ENCODE measurements at regions not wholly inside any gene's neighbourhood (a gene's known extent, or its start where the extent isn't known, plus 50 kb on each side); places are given as distances from the start of the nearest gene placed in this dataset.

DNA sequence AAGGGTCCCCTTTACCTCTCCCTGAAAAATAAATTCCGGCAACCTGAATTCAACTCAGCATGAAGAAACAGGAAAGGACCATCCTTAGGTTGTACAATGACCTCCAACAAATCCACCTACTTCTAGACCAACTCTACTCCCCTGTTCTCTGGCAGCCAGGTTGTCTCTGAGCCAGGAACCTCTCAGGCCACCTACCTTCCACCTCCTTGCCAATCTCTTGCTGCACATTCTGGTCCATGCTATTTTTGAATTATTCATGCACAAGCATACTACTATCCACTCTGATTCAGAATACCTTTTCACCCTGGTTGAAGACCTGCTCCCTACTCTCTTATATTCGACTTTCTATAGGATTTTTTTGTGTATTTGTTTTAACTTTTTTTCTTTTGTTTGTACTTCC is 415.0 kb upstream of the ZNF507 start:
- H2AFZ ChIP-seq (ENCODE audit: low read depth, low read length), result no peak overlapping the region
- H3K4me3 ChIP-seq (ENCODE audit: low read length), result no peak overlapping the region
- H3K79me2 ChIP-seq (ENCODE audit: low read length), result no peaks in the 10 kb centered on the region
- H3K9ac ChIP-seq (ENCODE audit: low read length), result no peak overlapping the region
- no peak overlapping the region for H3K4me2 ChIP-seq (ENCODE audit: low read length)
- H4K20me1 ChIP-seq (ENCODE audit: insufficient read depth, low read length), result no peaks in the 10 kb centered on the region
- no peaks in the 10 kb centered on the region for H3K27me3 ChIP-seq (ENCODE audit: low read depth, low read length)
- H3K27ac ChIP-seq (ENCODE audit: low read length), result no peak overlapping the region
- no peaks in the 10 kb centered on the region for H3K9me3 ChIP-seq (ENCODE audit: insufficient read depth, low read length)
- TF ChIP-seq, protein P1, sequence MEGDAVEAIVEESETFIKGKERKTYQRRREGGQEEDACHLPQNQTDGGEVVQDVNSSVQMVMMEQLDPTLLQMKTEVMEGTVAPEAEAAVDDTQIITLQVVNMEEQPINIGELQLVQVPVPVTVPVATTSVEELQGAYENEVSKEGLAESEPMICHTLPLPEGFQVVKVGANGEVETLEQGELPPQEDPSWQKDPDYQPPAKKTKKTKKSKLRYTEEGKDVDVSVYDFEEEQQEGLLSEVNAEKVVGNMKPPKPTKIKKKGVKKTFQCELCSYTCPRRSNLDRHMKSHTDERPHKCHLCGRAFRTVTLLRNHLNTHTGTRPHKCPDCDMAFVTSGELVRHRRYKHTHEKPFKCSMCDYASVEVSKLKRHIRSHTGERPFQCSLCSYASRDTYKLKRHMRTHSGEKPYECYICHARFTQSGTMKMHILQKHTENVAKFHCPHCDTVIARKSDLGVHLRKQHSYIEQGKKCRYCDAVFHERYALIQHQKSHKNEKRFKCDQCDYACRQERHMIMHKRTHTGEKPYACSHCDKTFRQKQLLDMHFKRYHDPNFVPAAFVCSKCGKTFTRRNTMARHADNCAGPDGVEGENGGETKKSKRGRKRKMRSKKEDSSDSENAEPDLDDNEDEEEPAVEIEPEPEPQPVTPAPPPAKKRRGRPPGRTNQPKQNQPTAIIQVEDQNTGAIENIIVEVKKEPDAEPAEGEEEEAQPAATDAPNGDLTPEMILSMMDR (IDR thresholded peaks at IDR 0.05; ENCODE audit: low read depth, low read length), result no peak
- no peaks in the 10 kb centered on the region for H3K4me1 ChIP-seq (ENCODE audit: low read length)
- no peaks in the 10 kb centered on the region for H3K36me3 ChIP-seq (replicated peaks; ENCODE audit: low read depth, low read length)

DNA sequence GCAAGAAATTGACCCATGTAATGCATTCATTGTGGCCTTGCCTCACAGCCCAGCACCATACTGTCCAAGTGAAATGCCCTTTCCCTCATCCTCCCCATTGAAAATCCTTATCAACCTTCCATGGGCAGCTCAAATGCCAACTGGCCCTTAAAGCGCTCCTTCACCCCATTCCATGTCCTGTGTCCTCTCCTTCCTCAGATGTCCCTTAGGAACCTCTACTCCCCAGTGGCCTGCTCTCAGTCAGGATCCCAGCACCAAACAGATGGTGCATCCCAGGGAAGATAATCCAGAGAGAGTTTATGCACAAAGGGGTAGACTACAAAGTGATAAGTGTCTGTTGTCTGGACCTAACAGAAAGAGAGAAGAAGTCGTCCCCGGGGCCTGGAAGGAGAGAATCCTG is 407.4 kb upstream of the ZNF507 start:
- TF ChIP-seq, protein P1 (IDR thresholded peaks at IDR 0.05; ENCODE audit: low read depth, low read length), result no peak
- TF ChIP-seq EZH2phosphoT487 (IDR thresholded peaks at IDR 0.05; ENCODE audit: low read depth), result no peak
- H3K27ac ChIP-seq (ENCODE audit: low read length), result no peak overlapping the region

DNA sequence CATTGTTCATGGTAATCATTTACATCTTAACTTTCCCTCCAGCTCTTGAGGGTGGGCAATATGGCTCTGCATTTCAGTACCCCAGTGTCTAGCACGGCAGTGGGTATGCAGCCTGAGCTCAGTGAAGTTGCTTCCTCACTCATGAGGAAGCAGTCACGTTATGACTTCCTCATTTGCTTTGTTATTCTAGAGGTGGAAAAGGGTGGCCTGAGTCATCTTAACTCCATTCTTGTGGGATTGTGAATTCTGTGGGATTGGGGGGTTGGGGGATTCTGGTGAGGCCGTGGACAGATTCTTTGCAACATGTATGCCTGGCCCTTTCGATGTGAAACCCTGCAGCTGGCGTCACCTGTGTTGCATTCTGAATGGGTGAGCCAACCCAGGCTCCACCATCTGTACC is 406.7 kb upstream of the ZNF507 start:
- Histone ChIP-seq H2AFZ (ENCODE audit: low read depth, low read length) (no peak overlapping the region), H3K27me3 (ENCODE audit: low read depth, low read length) (no peaks in the 10 kb centered on the region), H3K4me1 (ENCODE audit: low read length) (no peaks in the 10 kb centered on the region), H3K4me2 (ENCODE audit: low read length) (no peak overlapping the region), H3K79me2 (ENCODE audit: low read length) (no peaks in the 10 kb centered on the region), H3K36me3 (replicated peaks; ENCODE audit: low read depth, low read length) (no peaks in the 10 kb centered on the region), H3K4me3 (ENCODE audit: low read length) (no peak overlapping the region), H3K9ac (ENCODE audit: low read length) (no peak overlapping the region), H4K20me1 (ENCODE audit: insufficient read depth, low read length) (no peaks in the 10 kb centered on the region), H3K27ac (ENCODE audit: low read length) (no peak overlapping the region), H3K9me3 (ENCODE audit: insufficient read depth, low read length) (no peaks in the 10 kb centered on the region)
- TF ChIP-seq, protein P1 (IDR thresholded peaks at IDR 0.05; ENCODE audit: low read depth, low read length), result no peak
- TF ChIP-seq EZH2phosphoT487 (IDR thresholded peaks at IDR 0.05; ENCODE audit: low read depth), result no peak

More for the DNA sequence above, 407.4 kb upstream of the ZNF507 start:
- H3K36me3 ChIP-seq (replicated peaks; ENCODE audit: low read depth, low read length), result no peaks in the 10 kb centered on the region
- no peak overlapping the region for H3K4me2 ChIP-seq (ENCODE audit: low read length)
- H3K9ac ChIP-seq (ENCODE audit: low read length), result no peak overlapping the region
- no peak overlapping the region for H3K4me3 ChIP-seq (ENCODE audit: low read length)
- H4K20me1 ChIP-seq (ENCODE audit: insufficient read depth, low read length), result no peaks in the 10 kb centered on the region
- H3K9me3 ChIP-seq (ENCODE audit: insufficient read depth, low read length), result no peaks in the 10 kb centered on the region
- no peaks in the 10 kb centered on the region for H3K4me1 ChIP-seq (ENCODE audit: low read length)
- no peaks in the 10 kb centered on the region for H3K79me2 ChIP-seq (ENCODE audit: low read length)
- H3K27me3 ChIP-seq (ENCODE audit: low read depth, low read length), result no peaks in the 10 kb centered on the region
- H2AFZ ChIP-seq (ENCODE audit: low read depth, low read length), result no peak overlapping the region

DNA sequence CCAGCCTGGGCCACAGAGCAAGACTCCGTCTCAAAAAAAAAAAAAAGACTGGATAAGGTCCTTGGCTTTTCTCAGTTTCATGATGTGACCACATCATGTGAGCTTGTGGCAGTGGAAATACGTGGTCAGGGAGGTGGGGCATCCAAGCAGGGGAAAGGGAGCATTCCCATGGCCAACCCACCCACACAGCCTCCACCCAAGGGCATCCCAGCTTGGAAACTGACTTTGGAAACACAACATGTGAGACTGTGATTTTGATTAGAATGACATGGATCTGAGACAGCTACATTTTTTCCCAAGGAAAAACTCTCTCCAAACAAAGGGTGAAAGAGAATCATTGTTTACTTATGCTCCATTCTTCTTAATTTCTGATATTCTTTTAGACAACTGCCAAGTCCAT is 405.0 kb upstream of the ZNF507 start:
- no peaks in the 10 kb centered on the region for H3K9me3 ChIP-seq (ENCODE audit: insufficient read depth, low read length)
- no peaks in the 10 kb centered on the region for H3K79me2 ChIP-seq (ENCODE audit: low read length)
- no peak overlapping the region for H3K4me2 ChIP-seq (ENCODE audit: low read length)
- TF ChIP-seq, protein P1 (IDR thresholded peaks at IDR 0.05; ENCODE audit: low read depth, low read length), result no peak
- TF ChIP-seq EZH2phosphoT487 (IDR thresholded peaks at IDR 0.05; ENCODE audit: low read depth), result no peak
- H3K9ac ChIP-seq (ENCODE audit: low read length), result no peak overlapping the region
- no peak overlapping the region for H3K27ac ChIP-seq (ENCODE audit: low read length)
- H4K20me1 ChIP-seq (ENCODE audit: insufficient read depth, low read length), result no peaks in the 10 kb centered on the region
- no peaks in the 10 kb centered on the region for H3K27me3 ChIP-seq (ENCODE audit: low read depth, low read length)
- no peaks in the 10 kb centered on the region for H3K4me1 ChIP-seq (ENCODE audit: low read length)
- H3K4me3 ChIP-seq (ENCODE audit: low read length), result no peak overlapping the region
- no peak overlapping the region for H2AFZ ChIP-seq (ENCODE audit: low read depth, low read length)
- no peaks in the 10 kb centered on the region for H3K36me3 ChIP-seq (replicated peaks; ENCODE audit: low read depth, low read length)

Data from OCI-LY3 (cell line).